Gastrocnemius medialis (tissue), 4 donors: ENCODE measurements at regions not wholly inside any gene's neighbourhood (a gene's known extent, or its start where the extent isn't known, plus 50 kb on each side); places are given as distances from the start of the nearest gene placed in this dataset.

Experiments used
- ATAC-seq, 2 donors: fragments of 150-250 bp; one replicate each; pipeline ENCODE4 v1.9.1; 2016
- DNase-seq, 2 donors: peaks; one replicate each; pipeline ENCODE4 v3.0.0-alpha.2; 2019
- H3K27ac ChIP-seq, 4 donors: fragments of 200-600 bp; sonication (generic); 1 replicate in 1 of 4; 2 replicates in 3 of 4; pipeline ENCODE4 v1.5.1; 2016 to 2018; ENCODE audit warnings: mild to moderate bottlenecking in 2 of 4, moderate library complexity in 1 of 4
- H3K27me3 ChIP-seq, 3 donors: fragments of 200-600 bp; sonication (generic) in 2 of 3; 1 replicate in 1 of 3; 2 replicates in 2 of 3; pipeline versions ENCODE4 v1.5.1 to v1.6.0; 2016 to 2019; ENCODE audit warnings: mild to moderate bottlenecking in 1 of 3, moderate library complexity in 1 of 3
- H3K36me3 ChIP-seq, 2 donors: fragments of 200-600 bp; sonication (generic) in 1 of 2; one replicate each; pipeline ENCODE4 v1.5.1; 2017 to 2018
- H3K4me1 ChIP-seq, 2 donors: fragments of 200-600 bp; sonication (generic) in 1 of 2; one replicate each; pipeline ENCODE4 v1.5.1; 2016 to 2017; ENCODE audit warnings: mild to moderate bottlenecking in 2 of 2
- H3K4me3 ChIP-seq, 4 donors: fragments of 200-600 bp; sonication (generic) in 3 of 4; 1 replicate in 1 of 4; 2 replicates in 3 of 4; pipeline ENCODE4 v1.5.1; 2016 to 2019; ENCODE audit warnings: mild to moderate bottlenecking in 2 of 4
- H3K9me3 ChIP-seq, 3 donors: fragments of 200-600 bp; sonication (generic) in 2 of 3; 1 replicate in 1 of 3; 2 replicates in 2 of 3; pipeline ENCODE4 v1.5.1; 2016 to 2019
- CTCF ChIP-seq, 5 experiments: fragments of 450-650 bp in 3 of 5; fragments of 200-600 bp in 2 of 5; sonication (generic) in 2 of 5; IDR thresholded peaks in 4 of 5; conservative IDR thresholded peaks in 1 of 5; 1 replicate in 4 of 5; 2 replicates in 1 of 5; pipeline ENCODE4 v1.5.1; 2016 to 2019; ENCODE audit warnings: antibody characterized with exemption in 5 of 5, mild to moderate bottlenecking in 3 of 5, moderate library complexity in 3 of 5
- POLR2A ChIP-seq, 2 donors: fragments of 450-650 bp; IDR thresholded peaks; one replicate each; pipeline ENCODE4 v1.6.1; 2017; ENCODE audit warnings: antibody characterized with exemption in 2 of 2, mild to moderate bottlenecking in 2 of 2, moderate library complexity in 2 of 2
- in situ Hi-C, 4 donors: fragments of 200-750 bp; cut with MboI; loops; one replicate each; pipeline versions ENCODE4 v1.15.0 to v1.8.0; 2017; ENCODE audit warnings: low sequenced_read_pairs in 4 of 4
- intact Hi-C: fragments of 100-400 bp; cut with DNase I; formaldehyde crosslinking; loops from one replicate; pipeline ENCODE4 v1.15.1; 2023; ENCODE audit warnings: low total_unique reads

- DNase-seq (no peak), ATAC-seq (no peak)
- TF ChIP-seq CTCF (IDR thresholded peaks at IDR 0.05 in 4 of 5, conservative IDR thresholded peaks at IDR 0.05 in 1 of 5), result no peak
- TF ChIP-seq POLR2A (IDR thresholded peaks at IDR 0.05), result no peak
- Histone ChIP-seq H3K9me3 (peaks cover 0 to 4% (median 0%) of the 10 kb centered on the region in 3 donors), H3K36me3 (no peaks in the 10 kb centered on the region), H3K4me1 (no peaks in the 10 kb centered on the region), H3K27me3 (no peaks in the 10 kb centered on the region), H3K4me3 (no peak overlapping the region), H3K27ac (no peak overlapping the region)
- intact Hi-C loops, result no loop called here
- in situ Hi-C loops, result no loop called here
These were observed 1768.0 kb upstream of the PCDH10 start for GRCh38 chr4:131381055-131381454.

GRCh38 chr4:131382839-131383238 lies 1766.3 kb upstream of the PCDH10 start:
- DNase-seq, result no peak
- TF ChIP-seq POLR2A (IDR thresholded peaks at IDR 0.05), result no peak
- TF ChIP-seq CTCF (IDR thresholded peaks at IDR 0.05 in 4 of 5, conservative IDR thresholded peaks at IDR 0.05 in 1 of 5), result no peak
- Histone ChIP-seq H3K4me1 (no peaks in the 10 kb centered on the region), H3K27ac (no peak overlapping the region), H3K36me3 (no peaks in the 10 kb centered on the region), H3K9me3 (peaks cover 0 to 4% (median 0%) of the 10 kb centered on the region in 3 donors), H3K4me3 (no peak overlapping the region), H3K27me3 (no peaks in the 10 kb centered on the region)
- no peak for ATAC-seq
- in situ Hi-C loops, result no loop called here
- intact Hi-C loops, result no loop called here

GRCh38 chr4:131388277-131388676 lies 1760.8 kb upstream of the PCDH10 start:
- Histone ChIP-seq H3K4me3 (no peak overlapping the region), H3K27ac (no peak overlapping the region), H3K27me3 (no peaks in the 10 kb centered on the region), H3K36me3 (no peaks in the 10 kb centered on the region), H3K9me3 (peaks cover 0 to 4% (median 0%) of the 10 kb centered on the region in 3 donors), H3K4me1 (no peaks in the 10 kb centered on the region)
- no peak for TF ChIP-seq CTCF (IDR thresholded peaks at IDR 0.05 in 4 of 5, conservative IDR thresholded peaks at IDR 0.05 in 1 of 5)
- TF ChIP-seq POLR2A (IDR thresholded peaks at IDR 0.05), result no peak
- DNase-seq, result no peak
- in situ Hi-C loops, result no loop called here
- intact Hi-C loops, result no loop called here
- ATAC-seq, result no peak

GRCh38 chr4:131408102-131408501 lies 1741.0 kb upstream of the PCDH10 start:
- intact Hi-C loops (no loop called here), in situ Hi-C loops (no loop called here)
- H3K9me3 ChIP-seq, result no peaks in the 10 kb centered on the region
- TF ChIP-seq POLR2A (IDR thresholded peaks at IDR 0.05), result no peak
- TF ChIP-seq CTCF (IDR thresholded peaks at IDR 0.05 in 4 of 5, conservative IDR thresholded peaks at IDR 0.05 in 1 of 5), result no peak
- DNase-seq (no peak), ATAC-seq (no peak)
- H3K4me3 ChIP-seq, result no peak overlapping the region
- no peaks in the 10 kb centered on the region for H3K4me1 ChIP-seq
- H3K27ac ChIP-seq, result no peak overlapping the region
- H3K27me3 ChIP-seq, result no peaks in the 10 kb centered on the region
- H3K36me3 ChIP-seq, result no peaks in the 10 kb centered on the region

- no peak overlapping the region for H3K27ac ChIP-seq
- in situ Hi-C loops, result no loop called here
- no peaks in the 10 kb centered on the region for H3K36me3 ChIP-seq
- TF ChIP-seq CTCF (IDR thresholded peaks at IDR 0.05 in 4 of 5, conservative IDR thresholded peaks at IDR 0.05 in 1 of 5) (no peak), POLR2A (IDR thresholded peaks at IDR 0.05) (no peak)
- no peak overlapping the region for H3K4me3 ChIP-seq
- intact Hi-C loops, result no loop called here
- no peaks in the 10 kb centered on the region for H3K4me1 ChIP-seq
- no peaks in the 10 kb centered on the region for H3K9me3 ChIP-seq
- DNase-seq (no peak), ATAC-seq (no peak)
- no peaks in the 10 kb centered on the region for H3K27me3 ChIP-seq
These were observed 1737.7 kb upstream of the PCDH10 start for GRCh38 chr4:131411393-131411792.
